T-helper 1 cell (primary cell): ENCODE measurements at regions not wholly inside any gene's neighbourhood (a gene's known extent, or its start where the extent isn't known, plus 50 kb on each side); places are given as distances from the start of the nearest gene placed in this dataset.

Experiments
- DNase-seq, 5 donors: peaks; one replicate each; pipeline ENCODE4 v3.0.0-alpha.2; 2012 to 2020

GRCh38 chr2:155377931-155378444 lies 679.5 kb downstream of the KCNJ3 start:
- peak in 1 of 5 donors; percentile 7 for DNase-seq

- no peak for DNase-seq
Observed at GRCh38 chr2:155377266-155377680, 678.8 kb downstream of the KCNJ3 start.

GRCh38 chr2:155372969-155373368 lies 674.5 kb downstream of the KCNJ3 start:
- no peak for DNase-seq

GRCh38 chr2:155368934-155369333 lies 670.4 kb downstream of the KCNJ3 start:
- no peak for DNase-seq

- DNase-seq = no peak
Observed at GRCh38 chr2:155364766-155365165, 666.3 kb downstream of the KCNJ3 start.

- DNase-seq = no peak
Observed at GRCh38 chr2:155363349-155363888, 664.9 kb downstream of the KCNJ3 start.

- no peak for DNase-seq
Observed at GRCh38 chr2:155357172-155357571, 658.7 kb downstream of the KCNJ3 start.

GRCh38 chr2:155356250-155356649 lies 657.8 kb downstream of the KCNJ3 start:
- no peak for DNase-seq

GRCh38 chr2:155350783-155351580 lies 652.5 kb downstream of the KCNJ3 start:
- no peak for DNase-seq

- DNase-seq = no peak
Observed at GRCh38 chr2:155332016-155332415, 633.5 kb downstream of the KCNJ3 start.

GRCh38 chr2:155320236-155320635 lies 621.7 kb downstream of the KCNJ3 start:
- DNase-seq = no peak

GRCh38 chr2:155318710-155319109 lies 620.2 kb downstream of the KCNJ3 start:
- DNase-seq = no peak

- DNase-seq = no peak
Observed at GRCh38 chr2:155315768-155316167, 617.3 kb downstream of the KCNJ3 start.

GRCh38 chr2:155310589-155310988 lies 612.1 kb downstream of the KCNJ3 start:
- DNase-seq = no peak

GRCh38 chr2:155309483-155309882 lies 611.0 kb downstream of the KCNJ3 start:
- DNase-seq = no peak

GRCh38 chr2:155308367-155309009 lies 610.0 kb downstream of the KCNJ3 start:
- no peak for DNase-seq

GRCh38 chr2:155301221-155301620 lies 602.7 kb downstream of the KCNJ3 start:
- no peak for DNase-seq

GRCh38 chr2:155298001-155298400 lies 599.5 kb downstream of the KCNJ3 start:
- no peak for DNase-seq

- DNase-seq = no peak
Observed at GRCh38 chr2:155294358-155294757, 595.9 kb downstream of the KCNJ3 start.

GRCh38 chr2:155281907-155282306 lies 583.4 kb downstream of the KCNJ3 start:
- DNase-seq = no peak

GRCh38 chr2:155273323-155273722 lies 574.8 kb downstream of the KCNJ3 start:
- DNase-seq = no peak

GRCh38 chr2:155266583-155266982 lies 568.1 kb downstream of the KCNJ3 start:
- no peak for DNase-seq

GRCh38 chr2:155266109-155266508 lies 567.6 kb downstream of the KCNJ3 start:
- no peak for DNase-seq

- no peak for DNase-seq
Observed at GRCh38 chr2:155256803-155257202, 558.3 kb downstream of the KCNJ3 start.
